ENCODE measurements at regions not wholly inside any gene's neighbourhood (a gene's known extent, or its start where the extent isn't known, plus 50 kb on each side); places are given as distances from the start of the nearest gene placed in this dataset.
"Not testable (repeated sequence)": the region's sequence is repeated elsewhere in the genome, so short reads cannot be mapped to it uniquely, and the experiment has no call there.

DNA sequence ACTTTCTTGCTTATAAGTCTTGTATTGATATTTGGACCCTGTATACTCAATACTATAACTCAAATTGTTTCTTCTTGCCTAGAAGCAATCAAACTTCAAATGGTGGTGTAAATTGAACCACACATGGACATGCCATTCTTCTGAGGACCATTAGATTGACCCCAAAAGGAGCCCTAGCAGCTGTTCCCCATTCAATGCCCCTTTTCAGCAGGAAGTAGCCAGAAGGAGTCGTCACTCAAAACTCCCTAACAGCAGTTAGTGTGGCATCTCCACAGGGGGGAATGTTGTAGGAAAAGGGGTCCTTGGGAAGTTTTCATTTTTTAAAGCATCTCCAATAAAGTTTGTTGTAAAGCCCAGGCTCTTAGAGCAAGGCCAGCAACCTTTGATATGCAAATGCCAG is 81.7 kb upstream of the PRL start:
- TF ChIP-seq, protein P1, sequence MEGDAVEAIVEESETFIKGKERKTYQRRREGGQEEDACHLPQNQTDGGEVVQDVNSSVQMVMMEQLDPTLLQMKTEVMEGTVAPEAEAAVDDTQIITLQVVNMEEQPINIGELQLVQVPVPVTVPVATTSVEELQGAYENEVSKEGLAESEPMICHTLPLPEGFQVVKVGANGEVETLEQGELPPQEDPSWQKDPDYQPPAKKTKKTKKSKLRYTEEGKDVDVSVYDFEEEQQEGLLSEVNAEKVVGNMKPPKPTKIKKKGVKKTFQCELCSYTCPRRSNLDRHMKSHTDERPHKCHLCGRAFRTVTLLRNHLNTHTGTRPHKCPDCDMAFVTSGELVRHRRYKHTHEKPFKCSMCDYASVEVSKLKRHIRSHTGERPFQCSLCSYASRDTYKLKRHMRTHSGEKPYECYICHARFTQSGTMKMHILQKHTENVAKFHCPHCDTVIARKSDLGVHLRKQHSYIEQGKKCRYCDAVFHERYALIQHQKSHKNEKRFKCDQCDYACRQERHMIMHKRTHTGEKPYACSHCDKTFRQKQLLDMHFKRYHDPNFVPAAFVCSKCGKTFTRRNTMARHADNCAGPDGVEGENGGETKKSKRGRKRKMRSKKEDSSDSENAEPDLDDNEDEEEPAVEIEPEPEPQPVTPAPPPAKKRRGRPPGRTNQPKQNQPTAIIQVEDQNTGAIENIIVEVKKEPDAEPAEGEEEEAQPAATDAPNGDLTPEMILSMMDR (conservative IDR thresholded peaks at IDR 0.05 in 1 of 2, IDR thresholded peaks at IDR 0.05 in 1 of 2; ENCODE audit: low read depth in 1 of 2, low read length in 2 of 2), result not testable (repeated sequence)
- TF ChIP-seq EZH2 (IDR thresholded peaks at IDR 0.05; ENCODE audit: low read length, missing control alignments), result not testable (repeated sequence)
